Adrenal gland (tissue), 5 donors: ENCODE measurements at regions not wholly inside any gene's neighbourhood (a gene's known extent, or its start where the extent isn't known, plus 50 kb on each side); places are given as distances from the start of the nearest gene placed in this dataset.

Source experiments
- POLR2A ChIP-seq, 2 donors: fragments of 450-650 bp; IDR thresholded peaks; one replicate each; pipeline ENCODE4 v1.6.1; 2017; ENCODE audit warnings: antibody characterized with exemption in 2 of 2, mild to moderate bottlenecking in 2 of 2, moderate library complexity in 1 of 2
- TF ChIP-seq, protein P1 (sequence below), 6 experiments: fragments of 450-650 bp in 4 of 6; fragments of 200-600 bp in 2 of 6; sonication (generic) in 1 of 6; IDR thresholded peaks; 1 replicate in 5 of 6; 2 replicates in 1 of 6; pipeline versions ENCODE4 v1.5.1 to v1.8.0; 2016 to 2021; ENCODE audit warnings: antibody characterized with exemption in 6 of 6, mild to moderate bottlenecking in 2 of 6, moderate library complexity in 1 of 6
- donor health status: DM: no; HTN: no; CAD: no.

DNA sequence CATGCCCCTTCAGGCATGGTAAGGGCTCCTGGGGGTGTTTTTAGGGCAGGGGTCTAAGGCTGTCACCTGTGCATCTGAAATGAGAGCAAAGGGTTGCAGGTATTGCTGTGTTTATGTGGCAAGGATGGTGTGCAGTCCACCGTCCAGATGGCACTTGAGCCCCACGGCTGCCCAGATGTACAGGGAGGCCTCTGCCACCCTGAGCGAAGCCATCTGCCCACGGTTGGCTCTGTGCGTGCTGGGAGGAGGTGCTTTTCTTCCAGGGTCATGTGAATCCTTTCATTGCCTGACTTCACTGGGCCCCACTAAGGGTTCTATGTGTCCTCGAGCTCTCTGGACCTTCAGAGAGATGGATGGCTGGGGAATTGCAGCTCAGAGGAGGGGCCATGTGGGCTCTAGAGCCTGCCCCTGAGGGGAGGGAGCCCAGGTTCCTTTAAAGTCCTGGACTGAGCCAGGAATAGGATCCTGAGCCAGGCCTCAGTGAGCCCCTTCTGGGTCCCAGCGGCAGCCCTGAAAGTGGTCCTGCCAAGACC is 89.9 kb downstream of the CTTN start:
- TF ChIP-seq, protein P1, sequence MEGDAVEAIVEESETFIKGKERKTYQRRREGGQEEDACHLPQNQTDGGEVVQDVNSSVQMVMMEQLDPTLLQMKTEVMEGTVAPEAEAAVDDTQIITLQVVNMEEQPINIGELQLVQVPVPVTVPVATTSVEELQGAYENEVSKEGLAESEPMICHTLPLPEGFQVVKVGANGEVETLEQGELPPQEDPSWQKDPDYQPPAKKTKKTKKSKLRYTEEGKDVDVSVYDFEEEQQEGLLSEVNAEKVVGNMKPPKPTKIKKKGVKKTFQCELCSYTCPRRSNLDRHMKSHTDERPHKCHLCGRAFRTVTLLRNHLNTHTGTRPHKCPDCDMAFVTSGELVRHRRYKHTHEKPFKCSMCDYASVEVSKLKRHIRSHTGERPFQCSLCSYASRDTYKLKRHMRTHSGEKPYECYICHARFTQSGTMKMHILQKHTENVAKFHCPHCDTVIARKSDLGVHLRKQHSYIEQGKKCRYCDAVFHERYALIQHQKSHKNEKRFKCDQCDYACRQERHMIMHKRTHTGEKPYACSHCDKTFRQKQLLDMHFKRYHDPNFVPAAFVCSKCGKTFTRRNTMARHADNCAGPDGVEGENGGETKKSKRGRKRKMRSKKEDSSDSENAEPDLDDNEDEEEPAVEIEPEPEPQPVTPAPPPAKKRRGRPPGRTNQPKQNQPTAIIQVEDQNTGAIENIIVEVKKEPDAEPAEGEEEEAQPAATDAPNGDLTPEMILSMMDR (IDR thresholded peaks at IDR 0.05) = no peak
- TF ChIP-seq POLR2A (IDR thresholded peaks at IDR 0.05) = no peak
